ENCODE measurements at regions not wholly inside any gene's neighbourhood (a gene's known extent, or its start where the extent isn't known, plus 50 kb on each side); places are given as distances from the start of the nearest gene placed in this dataset.

GRCh38 chr7:25894902-25895791, 256.9 kb upstream of the NFE2L3 start:
- Histone ChIP-seq H3K9me3 (ENCODE audit: control insufficient read depth, insufficient read depth, low read length) (no peaks in the 10 kb centered on the region), H3K36me3 (ENCODE audit: control insufficient read depth, insufficient read depth, low read length) (no peaks in the 10 kb centered on the region), H3K4me3 (ENCODE audit: low read depth, low read length) (peak overlapping the region; percentile 94), H3K27me3 (ENCODE audit: control insufficient read depth, insufficient read depth, low read length) (no peaks in the 10 kb centered on the region), H3K9ac (ENCODE audit: low read depth, low read length) (no peak overlapping the region), H3K4me1 (ENCODE audit: control insufficient read depth, insufficient read depth, low read length) (peaks cover 8% of the 10 kb centered on the region)

DNA sequence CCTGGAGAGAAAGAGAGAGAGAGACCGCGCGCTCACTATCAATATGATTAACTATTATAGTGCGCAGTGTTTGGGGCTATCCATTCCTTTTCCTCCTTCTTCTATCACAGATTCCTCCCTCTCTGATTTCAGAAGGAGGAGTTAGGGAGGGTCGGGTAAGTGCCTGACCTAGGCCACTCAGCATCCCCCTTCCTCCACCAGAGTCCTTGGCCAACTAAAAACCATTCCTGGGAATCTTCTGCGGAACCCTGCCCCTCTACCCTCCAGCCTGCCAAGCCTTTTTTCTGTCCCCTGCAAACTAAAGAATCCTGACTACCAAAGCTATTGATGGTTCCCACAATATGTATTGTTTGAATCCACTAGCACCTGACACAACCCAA, 256.2 kb upstream of the NFE2L3 start:
- Histone ChIP-seq H3K27me3 (ENCODE audit: control insufficient read depth, insufficient read depth, low read length) (no peaks in the 10 kb centered on the region), H3K4me3 (ENCODE audit: low read depth, low read length) (peak overlapping the region; percentile 94), H3K4me1 (ENCODE audit: control insufficient read depth, insufficient read depth, low read length) (peaks cover 8% of the 10 kb centered on the region), H3K36me3 (ENCODE audit: control insufficient read depth, insufficient read depth, low read length) (no peaks in the 10 kb centered on the region), H3K9me3 (ENCODE audit: control insufficient read depth, insufficient read depth, low read length) (no peaks in the 10 kb centered on the region), H3K9ac (ENCODE audit: low read depth, low read length) (no peak overlapping the region)

- Histone ChIP-seq H3K36me3 (ENCODE audit: control insufficient read depth, insufficient read depth, low read length) (no peaks in the 10 kb centered on the region), H3K4me3 (ENCODE audit: low read depth, low read length) (no peak overlapping the region), H3K27me3 (ENCODE audit: control insufficient read depth, insufficient read depth, low read length) (no peaks in the 10 kb centered on the region), H3K9ac (ENCODE audit: low read depth, low read length) (no peak overlapping the region), H3K9me3 (ENCODE audit: control insufficient read depth, insufficient read depth, low read length) (no peaks in the 10 kb centered on the region), H3K4me1 (ENCODE audit: control insufficient read depth, insufficient read depth, low read length) (peaks cover 8% of the 10 kb centered on the region)
Measured at GRCh38 chr7:25897261-25897782, 254.7 kb upstream of the NFE2L3 start.

DNA sequence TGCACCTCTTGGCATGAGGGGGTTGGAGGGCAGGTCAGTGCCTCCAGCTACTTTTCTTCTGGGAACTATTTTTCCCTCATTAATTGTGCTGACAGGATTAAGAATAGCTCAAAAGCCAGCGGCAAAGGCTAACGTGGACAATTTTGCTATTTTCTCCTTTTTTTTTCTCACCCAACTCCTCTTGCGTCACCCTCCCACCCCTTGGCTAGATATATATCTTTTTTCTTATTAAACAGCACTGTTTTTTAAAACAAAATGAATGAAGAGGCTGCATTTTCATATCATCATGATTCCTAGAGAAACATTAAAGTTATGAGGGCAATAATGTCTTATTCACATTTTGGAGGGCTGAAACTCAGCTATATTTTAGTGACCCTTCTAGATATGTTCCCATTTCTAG, 251.8 kb upstream of the NFE2L3 start:
- Histone ChIP-seq H3K4me3 (ENCODE audit: low read depth, low read length) (no peak overlapping the region), H3K9me3 (ENCODE audit: control insufficient read depth, insufficient read depth, low read length) (no peaks in the 10 kb centered on the region), H3K36me3 (ENCODE audit: control insufficient read depth, insufficient read depth, low read length) (no peaks in the 10 kb centered on the region), H3K9ac (ENCODE audit: low read depth, low read length) (no peak overlapping the region), H3K4me1 (ENCODE audit: control insufficient read depth, insufficient read depth, low read length) (peaks cover 3% of the 10 kb centered on the region), H3K27me3 (ENCODE audit: control insufficient read depth, insufficient read depth, low read length) (no peaks in the 10 kb centered on the region)

DNA sequence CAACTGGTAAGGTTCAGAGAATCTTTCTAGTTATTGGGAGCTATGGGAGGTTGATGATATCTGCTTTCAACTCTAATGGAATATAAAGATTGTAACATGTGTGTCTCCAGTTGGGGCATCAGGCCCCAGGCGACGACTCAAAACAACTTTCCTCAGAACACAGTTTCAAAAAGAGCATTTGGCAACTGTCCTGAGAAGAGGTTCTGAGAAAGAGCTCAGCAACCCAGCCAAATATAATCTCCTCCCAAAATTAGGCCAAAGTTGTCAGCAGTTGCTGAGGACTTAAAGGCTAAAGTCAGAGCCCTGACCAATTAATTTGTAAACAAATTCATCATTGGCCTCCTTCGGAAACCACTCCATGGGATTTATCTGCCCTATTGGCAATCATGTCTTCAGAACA, 251.1 kb upstream of the NFE2L3 start:
- no peaks in the 10 kb centered on the region for H3K27me3 ChIP-seq (ENCODE audit: control insufficient read depth, insufficient read depth, low read length)
- no peak overlapping the region for H3K9ac ChIP-seq (ENCODE audit: low read depth, low read length)
- no peak overlapping the region for H3K4me3 ChIP-seq (ENCODE audit: low read depth, low read length)
- no peaks in the 10 kb centered on the region for H3K36me3 ChIP-seq (ENCODE audit: control insufficient read depth, insufficient read depth, low read length)
- H3K4me1 ChIP-seq (ENCODE audit: control insufficient read depth, insufficient read depth, low read length): peaks cover 2% of the 10 kb centered on the region
- H3K9me3 ChIP-seq (ENCODE audit: control insufficient read depth, insufficient read depth, low read length): no peaks in the 10 kb centered on the region

DNA sequence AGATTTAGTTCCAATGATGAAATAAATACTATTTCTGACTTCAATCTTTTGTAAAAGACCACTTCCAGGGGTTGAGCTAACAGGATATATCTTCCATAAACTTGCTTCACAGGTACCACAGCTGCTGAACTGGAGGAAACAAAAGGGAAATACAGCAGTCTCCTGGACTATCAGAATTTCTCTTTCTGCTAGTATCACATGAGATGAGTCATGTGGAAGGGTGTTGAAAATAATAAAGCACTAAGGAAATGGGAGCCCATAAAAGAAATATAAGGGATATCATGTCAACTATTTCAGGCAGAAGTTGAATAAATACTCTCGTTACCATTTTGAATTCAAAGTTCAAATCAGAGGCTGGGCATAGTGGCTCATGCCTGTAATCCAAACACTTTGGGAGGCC, 250.3 kb upstream of the NFE2L3 start:
- Histone ChIP-seq H3K9ac (ENCODE audit: low read depth, low read length) (no peak overlapping the region), H3K9me3 (ENCODE audit: control insufficient read depth, insufficient read depth, low read length) (no peaks in the 10 kb centered on the region), H3K36me3 (ENCODE audit: control insufficient read depth, insufficient read depth, low read length) (no peaks in the 10 kb centered on the region), H3K4me3 (ENCODE audit: low read depth, low read length) (no peak overlapping the region), H3K27me3 (ENCODE audit: control insufficient read depth, insufficient read depth, low read length) (no peaks in the 10 kb centered on the region), H3K4me1 (ENCODE audit: control insufficient read depth, insufficient read depth, low read length) (no peaks in the 10 kb centered on the region)

- no peaks in the 10 kb centered on the region for H3K9me3 ChIP-seq (ENCODE audit: control insufficient read depth, insufficient read depth, low read length)
- no peak overlapping the region for H3K4me3 ChIP-seq (ENCODE audit: low read depth, low read length)
- H3K4me1 ChIP-seq (ENCODE audit: control insufficient read depth, insufficient read depth, low read length): no peaks in the 10 kb centered on the region
- no peaks in the 10 kb centered on the region for H3K27me3 ChIP-seq (ENCODE audit: control insufficient read depth, insufficient read depth, low read length)
- H3K9ac ChIP-seq (ENCODE audit: low read depth, low read length): no peak overlapping the region
- H3K36me3 ChIP-seq (ENCODE audit: control insufficient read depth, insufficient read depth, low read length): no peaks in the 10 kb centered on the region
Measured at GRCh38 chr7:25906003-25906402, 246.0 kb upstream of the NFE2L3 start.

DNA sequence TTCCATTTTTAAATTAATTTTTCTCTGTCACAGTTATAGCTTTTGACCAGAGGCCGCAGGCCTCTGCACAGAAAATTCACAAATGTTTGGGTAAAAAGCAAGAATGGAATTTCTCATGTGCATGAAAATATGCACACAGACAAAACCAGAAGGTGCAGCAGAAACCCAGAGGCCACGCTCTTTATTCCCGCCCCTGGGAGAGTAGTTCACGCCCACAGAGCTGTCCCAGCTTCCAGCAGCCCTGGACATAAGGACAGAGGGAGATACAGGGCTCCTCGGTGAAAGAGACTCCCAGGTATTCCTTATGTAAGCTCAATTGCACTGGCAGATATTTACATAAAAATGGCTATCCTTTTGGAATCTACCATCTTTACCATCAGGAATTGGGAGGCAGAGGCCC, 245.2 kb upstream of the NFE2L3 start:
- Histone ChIP-seq H3K9me3 (ENCODE audit: control insufficient read depth, insufficient read depth, low read length) (no peaks in the 10 kb centered on the region), H3K36me3 (ENCODE audit: control insufficient read depth, insufficient read depth, low read length) (no peaks in the 10 kb centered on the region), H3K4me1 (ENCODE audit: control insufficient read depth, insufficient read depth, low read length) (no peaks in the 10 kb centered on the region), H3K27me3 (ENCODE audit: control insufficient read depth, insufficient read depth, low read length) (no peaks in the 10 kb centered on the region), H3K9ac (ENCODE audit: low read depth, low read length) (no peak overlapping the region), H3K4me3 (ENCODE audit: low read depth, low read length) (no peak overlapping the region)

DNA sequence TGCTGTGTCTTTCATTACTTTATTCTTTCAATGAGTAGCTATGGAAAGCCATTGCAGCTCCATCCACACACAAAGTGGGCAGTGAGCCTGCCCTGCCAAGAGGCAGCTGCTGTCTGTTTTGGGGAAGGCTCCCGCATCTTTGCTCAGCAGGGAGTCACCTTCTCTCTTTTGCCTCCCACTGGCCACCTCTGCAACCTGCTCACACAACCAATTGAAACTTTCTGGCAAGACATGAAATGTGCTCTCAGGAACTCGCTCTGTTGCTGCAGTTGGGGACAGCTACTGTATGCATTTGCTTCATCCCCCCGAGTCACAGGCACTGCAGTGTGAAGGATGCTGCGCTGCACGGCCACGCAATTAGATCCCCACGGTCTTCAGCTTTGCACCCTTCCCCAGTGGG, 244.8 kb upstream of the NFE2L3 start:
- no peaks in the 10 kb centered on the region for H3K9me3 ChIP-seq (ENCODE audit: control insufficient read depth, insufficient read depth, low read length)
- H3K36me3 ChIP-seq (ENCODE audit: control insufficient read depth, insufficient read depth, low read length): no peaks in the 10 kb centered on the region
- H3K9ac ChIP-seq (ENCODE audit: low read depth, low read length): no peak overlapping the region
- H3K4me3 ChIP-seq (ENCODE audit: low read depth, low read length): no peak overlapping the region
- H3K27me3 ChIP-seq (ENCODE audit: control insufficient read depth, insufficient read depth, low read length): no peaks in the 10 kb centered on the region
- H3K4me1 ChIP-seq (ENCODE audit: control insufficient read depth, insufficient read depth, low read length): no peaks in the 10 kb centered on the region

DNA sequence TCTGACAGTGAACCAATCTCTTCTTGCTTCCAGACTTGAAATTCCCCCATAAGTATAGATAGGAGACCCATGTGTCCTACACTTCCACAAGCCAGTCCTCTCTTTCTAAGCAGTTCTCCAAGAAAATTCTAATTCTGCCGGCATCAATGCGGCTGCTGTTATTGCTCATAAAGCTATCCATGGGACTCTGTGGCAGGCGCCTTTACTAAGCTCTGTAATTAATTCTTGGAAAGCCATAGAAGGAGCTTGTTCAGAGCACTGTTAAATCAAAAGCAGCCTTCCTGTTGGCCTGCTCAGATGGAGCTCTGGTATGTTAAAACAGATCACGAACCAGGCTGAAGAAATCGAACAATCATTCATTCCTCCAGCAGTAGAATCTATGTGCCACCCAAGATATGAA, 244.3 kb upstream of the NFE2L3 start:
- Histone ChIP-seq H3K27me3 (ENCODE audit: control insufficient read depth, insufficient read depth, low read length) (no peaks in the 10 kb centered on the region), H3K9ac (ENCODE audit: low read depth, low read length) (no peak overlapping the region), H3K4me1 (ENCODE audit: control insufficient read depth, insufficient read depth, low read length) (no peaks in the 10 kb centered on the region), H3K4me3 (ENCODE audit: low read depth, low read length) (no peak overlapping the region), H3K9me3 (ENCODE audit: control insufficient read depth, insufficient read depth, low read length) (no peaks in the 10 kb centered on the region), H3K36me3 (ENCODE audit: control insufficient read depth, insufficient read depth, low read length) (no peaks in the 10 kb centered on the region)

GRCh38 chr7:25908154-25908949, 243.6 kb upstream of the NFE2L3 start:
- no peaks in the 10 kb centered on the region for H3K9me3 ChIP-seq (ENCODE audit: control insufficient read depth, insufficient read depth, low read length)
- no peaks in the 10 kb centered on the region for H3K4me1 ChIP-seq (ENCODE audit: control insufficient read depth, insufficient read depth, low read length)
- H3K36me3 ChIP-seq (ENCODE audit: control insufficient read depth, insufficient read depth, low read length): no peaks in the 10 kb centered on the region
- H3K27me3 ChIP-seq (ENCODE audit: control insufficient read depth, insufficient read depth, low read length): no peaks in the 10 kb centered on the region
- H3K4me3 ChIP-seq (ENCODE audit: low read depth, low read length): no peak overlapping the region
- no peak overlapping the region for H3K9ac ChIP-seq (ENCODE audit: low read depth, low read length)

Measured in iPS-15b (cell line).